Stimulated activated CD4-positive, alpha-beta T cell treated with anti-CD3 and anti-CD28 coated beads, Interleukin-4, amount 100 ng/mL, for 24 hours (primary cell): ENCODE measurements at regions not wholly inside any gene's neighbourhood (a gene's known extent, or its start where the extent isn't known, plus 50 kb on each side); places are given as distances from the start of the nearest gene placed in this dataset.
"Not testable (repeated sequence)": the region's sequence is repeated elsewhere in the genome, so short reads cannot be mapped to it uniquely, and the experiment has no call there.

Source experiments
- DNase-seq: peaks from one replicate; pipeline ENCODE4 v3.0.0-alpha.2; 2020

- no peak for DNase-seq
Measured at GRCh38 chr1:70556541-70556940, 145.5 kb downstream of the CTH start.

GRCh38 chr1:70567167-70567566, 156.1 kb downstream of the CTH start:
- no peak for DNase-seq

GRCh38 chr1:70571191-70571590, 160.1 kb downstream of the CTH start:
- no peak for DNase-seq

GRCh38 chr1:70573317-70573843, 162.3 kb downstream of the CTH start:
- no peak for DNase-seq

- DNase-seq: no peak
Measured at GRCh38 chr1:70581661-70582060, 170.6 kb downstream of the CTH start.

- no peak for DNase-seq
Measured at GRCh38 chr1:70583522-70583921, 172.5 kb downstream of the CTH start.

GRCh38 chr1:70586046-70586445, 175.0 kb downstream of the CTH start:
- no peak for DNase-seq

GRCh38 chr1:70587872-70588366, 176.9 kb downstream of the CTH start:
- DNase-seq: no peak

GRCh38 chr1:70593551-70593950, 182.5 kb downstream of the CTH start:
- not testable (repeated sequence) for DNase-seq

GRCh38 chr1:70608815-70609214, 197.7 kb downstream of the CTH start:
- no peak for DNase-seq

GRCh38 chr1:70610164-70610563, 199.1 kb downstream of the CTH start:
- DNase-seq: not testable (repeated sequence)

- no peak for DNase-seq
Measured at GRCh38 chr1:70616946-70617345, 205.9 kb downstream of the CTH start.

GRCh38 chr1:70617728-70618127, 206.7 kb downstream of the CTH start:
- no peak for DNase-seq

GRCh38 chr1:70627910-70628309, 216.8 kb downstream of the CTH start:
- no peak for DNase-seq

GRCh38 chr1:70628973-70629372, 217.9 kb downstream of the CTH start:
- DNase-seq: no peak

- no peak for DNase-seq
Measured at GRCh38 chr1:70633004-70633403, 221.9 kb downstream of the CTH start.

GRCh38 chr1:70635868-70636267, 224.8 kb downstream of the CTH start:
- no peak for DNase-seq

- DNase-seq: no peak
Measured at GRCh38 chr1:70641868-70642267, 230.8 kb downstream of the CTH start.

- DNase-seq: no peak
Measured at GRCh38 chr1:70656361-70656760, 245.3 kb downstream of the CTH start.

- DNase-seq: no peak
Measured at GRCh38 chr1:70659891-70660290, 248.8 kb downstream of the CTH start.

- DNase-seq: no peak
Measured at GRCh38 chr1:70666381-70667140, 255.5 kb downstream of the CTH start.

GRCh38 chr1:70667494-70668170, 256.6 kb downstream of the CTH start:
- no peak for DNase-seq

GRCh38 chr1:70671006-70671405, 259.9 kb downstream of the CTH start:
- no peak for DNase-seq

- DNase-seq: no peak
Measured at GRCh38 chr1:70672442-70672888, 261.4 kb downstream of the CTH start.
